Astrocyte of the spinal cord (primary cell): ENCODE measurements at regions not wholly inside any gene's neighbourhood (a gene's known extent, or its start where the extent isn't known, plus 50 kb on each side); places are given as distances from the start of the nearest gene placed in this dataset.

Source experiments
- DNase-seq: peaks from one replicate; pipeline ENCODE4 v3.0.0; 2011; ENCODE audit warnings: low read depth, low spot score
- H3K4me3 ChIP-seq: 2 replicates; pipeline ENCODE4 v1.5.1; 2011; ENCODE audit warnings: low read depth, mild to moderate bottlenecking, low read length, moderate library complexity
- in situ Hi-C: cut with HindIII; loops from 2 replicates; pipeline ENCODE4 v1.10.0; 2017; ENCODE audit warnings: low sequenced_read_pairs
- TF ChIP-seq, protein P1 (sequence below): IDR thresholded peaks from 2 replicates; pipeline ENCODE4 v1.5.1; 2012; ENCODE audit warnings: low read depth, mild to moderate bottlenecking, low read length, inconsistent platforms

DNA sequence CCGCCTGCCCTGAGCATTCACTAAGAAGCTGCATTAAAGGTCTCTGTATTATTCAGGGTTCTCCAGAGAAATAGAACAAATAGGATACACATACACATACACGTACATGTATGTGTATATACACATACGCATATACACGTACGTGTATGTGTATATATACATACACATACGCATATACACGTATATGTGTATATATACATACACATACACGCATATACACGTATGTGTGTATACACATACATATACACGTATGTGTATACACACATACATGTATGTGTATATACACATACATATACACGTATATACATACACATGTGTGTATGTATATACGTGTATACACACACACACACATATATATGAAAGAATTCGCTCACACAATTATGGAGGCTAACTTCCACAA is 108.9 kb upstream of the BARHL2 start:
- no peak for DNase-seq
- no peak overlapping the region for H3K4me3 ChIP-seq
- in situ Hi-C loops = no loop called here
- TF ChIP-seq, protein P1, sequence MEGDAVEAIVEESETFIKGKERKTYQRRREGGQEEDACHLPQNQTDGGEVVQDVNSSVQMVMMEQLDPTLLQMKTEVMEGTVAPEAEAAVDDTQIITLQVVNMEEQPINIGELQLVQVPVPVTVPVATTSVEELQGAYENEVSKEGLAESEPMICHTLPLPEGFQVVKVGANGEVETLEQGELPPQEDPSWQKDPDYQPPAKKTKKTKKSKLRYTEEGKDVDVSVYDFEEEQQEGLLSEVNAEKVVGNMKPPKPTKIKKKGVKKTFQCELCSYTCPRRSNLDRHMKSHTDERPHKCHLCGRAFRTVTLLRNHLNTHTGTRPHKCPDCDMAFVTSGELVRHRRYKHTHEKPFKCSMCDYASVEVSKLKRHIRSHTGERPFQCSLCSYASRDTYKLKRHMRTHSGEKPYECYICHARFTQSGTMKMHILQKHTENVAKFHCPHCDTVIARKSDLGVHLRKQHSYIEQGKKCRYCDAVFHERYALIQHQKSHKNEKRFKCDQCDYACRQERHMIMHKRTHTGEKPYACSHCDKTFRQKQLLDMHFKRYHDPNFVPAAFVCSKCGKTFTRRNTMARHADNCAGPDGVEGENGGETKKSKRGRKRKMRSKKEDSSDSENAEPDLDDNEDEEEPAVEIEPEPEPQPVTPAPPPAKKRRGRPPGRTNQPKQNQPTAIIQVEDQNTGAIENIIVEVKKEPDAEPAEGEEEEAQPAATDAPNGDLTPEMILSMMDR = no peak

DNA sequence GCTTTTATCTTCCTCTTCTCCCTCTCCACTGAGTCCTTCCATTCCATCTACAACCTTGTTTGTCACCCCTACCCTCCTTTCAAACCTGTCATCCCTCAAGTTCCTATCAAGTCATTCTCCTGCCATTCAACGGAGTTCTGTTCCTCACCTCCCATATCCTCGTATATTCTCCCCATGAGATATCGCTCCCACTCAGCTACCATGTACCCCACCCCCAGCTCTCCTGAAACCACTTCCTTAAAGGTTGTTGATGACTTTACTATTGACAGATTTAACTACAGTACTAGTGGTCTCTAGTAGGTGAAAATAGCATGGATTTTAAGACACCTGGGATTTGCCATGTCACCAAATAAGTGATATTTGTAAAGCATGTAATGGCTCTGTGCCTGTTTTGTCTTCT is 107.4 kb upstream of the BARHL2 start:
- TF ChIP-seq, protein P1 = no peak
- DNase-seq = no peak
- in situ Hi-C loops = no loop called here
- H3K4me3 ChIP-seq = no peak overlapping the region

DNA sequence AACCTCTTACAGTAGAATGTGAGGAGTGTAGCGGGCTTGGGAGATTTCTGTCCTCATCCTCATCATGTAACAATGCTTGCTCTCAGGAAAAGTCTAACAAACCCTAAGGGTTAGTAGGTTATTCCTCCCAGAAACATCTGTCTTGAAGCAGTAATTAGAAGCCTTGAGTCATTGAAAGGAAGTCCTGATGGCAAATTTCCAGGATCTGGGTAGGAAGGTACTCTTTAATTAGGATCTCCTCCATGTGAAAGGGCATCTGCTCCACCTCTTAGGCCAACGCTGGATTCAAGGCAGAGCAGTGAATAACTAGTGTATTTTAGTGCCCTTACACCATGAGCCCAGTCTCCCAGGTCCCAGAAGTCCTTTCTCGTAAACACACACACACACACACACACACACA is 106.6 kb upstream of the BARHL2 start:
- no peak overlapping the region for H3K4me3 ChIP-seq
- in situ Hi-C loops = no loop called here
- TF ChIP-seq, protein P1 = no peak
- DNase-seq = no peak

DNA sequence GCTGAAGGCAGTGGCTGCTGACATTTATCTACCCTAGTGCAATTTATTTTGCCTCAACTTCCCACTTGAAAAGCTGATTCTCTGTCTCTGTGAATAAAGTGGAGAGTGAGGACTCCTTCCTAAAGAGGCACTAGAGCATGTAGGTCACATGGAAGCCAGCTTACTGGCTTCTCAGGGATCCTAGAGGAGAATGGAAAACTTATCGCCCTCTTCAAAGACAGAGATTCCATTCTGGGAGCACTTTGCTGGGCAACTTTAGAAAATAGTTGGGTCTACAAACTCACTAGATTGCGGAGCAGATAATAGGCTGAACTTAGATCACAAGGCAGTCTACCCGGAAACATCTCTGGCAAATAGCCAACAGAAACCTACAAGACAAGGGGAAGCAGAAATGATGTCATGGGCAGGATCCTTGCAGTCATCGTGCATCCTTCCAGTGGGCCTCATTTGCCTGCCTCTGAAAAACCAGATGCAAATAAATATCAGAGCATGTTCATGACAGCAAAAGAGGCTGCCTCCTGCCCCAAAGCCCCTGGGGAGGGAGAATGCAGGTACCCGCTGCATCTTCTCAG is 104.8 kb upstream of the BARHL2 start:
- TF ChIP-seq, protein P1 = no peak
- no peak overlapping the region for H3K4me3 ChIP-seq
- DNase-seq = no peak
- in situ Hi-C loops = no loop called here

DNA sequence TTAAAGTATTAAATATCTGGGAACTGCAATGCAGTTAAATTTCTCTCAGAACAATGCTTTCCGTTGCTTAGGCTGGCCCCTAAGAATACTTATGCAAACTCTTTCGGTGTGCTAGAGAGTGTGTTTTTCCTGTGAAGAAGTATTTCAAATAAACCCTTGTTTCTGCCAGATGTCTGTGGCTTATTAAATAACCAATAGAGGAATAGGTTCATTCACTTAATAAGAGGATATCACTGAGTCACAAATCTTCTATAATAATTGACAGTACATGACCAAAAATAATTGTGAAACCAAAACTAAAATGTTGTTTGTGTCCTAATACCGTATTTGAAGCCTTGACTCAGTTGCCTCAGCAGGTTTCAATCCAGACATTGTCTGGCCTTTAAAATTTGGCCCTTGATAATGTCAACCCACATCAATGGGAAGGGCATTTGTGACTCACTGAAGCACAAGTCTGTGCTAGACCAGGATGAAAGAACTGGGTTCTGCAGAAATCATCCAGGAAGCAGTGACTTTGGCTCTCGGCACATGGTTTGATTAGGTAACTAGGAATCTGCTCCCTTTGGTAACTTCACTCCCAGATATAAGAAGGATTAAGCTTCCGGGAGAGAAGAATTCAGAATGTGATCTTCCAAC is 104.2 kb upstream of the BARHL2 start:
- in situ Hi-C loops = no loop called here
- DNase-seq = no peak
- no peak overlapping the region for H3K4me3 ChIP-seq
- TF ChIP-seq, protein P1 = no peak

DNA sequence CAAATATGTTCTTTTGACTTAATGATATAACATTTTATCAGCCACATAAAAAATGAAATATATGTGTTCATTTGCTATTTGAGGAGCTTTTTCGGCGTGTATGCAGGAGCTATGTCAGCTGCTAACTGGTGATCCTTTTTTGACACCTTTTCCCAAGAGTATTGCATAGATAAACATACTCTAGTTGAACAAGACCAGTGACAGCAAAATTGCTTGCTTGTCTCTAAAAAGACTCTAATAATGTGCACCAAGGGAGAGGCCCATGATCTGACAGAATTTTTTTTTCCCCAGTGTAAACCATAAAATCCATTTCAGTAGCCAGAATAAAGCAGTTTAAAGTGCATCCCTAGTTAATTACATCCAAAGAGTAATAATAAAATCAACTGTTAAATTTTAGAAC is 103.6 kb upstream of the BARHL2 start:
- TF ChIP-seq, protein P1 = no peak
- no peak overlapping the region for H3K4me3 ChIP-seq
- DNase-seq = no peak
- in situ Hi-C loops = no loop called here
